HUES6 (cell line): ENCODE measurements at regions not wholly inside any gene's neighbourhood (a gene's known extent, or its start where the extent isn't known, plus 50 kb on each side); places are given as distances from the start of the nearest gene placed in this dataset.
"Not testable (repeated sequence)": the region's sequence is repeated elsewhere in the genome, so short reads cannot be mapped to it uniquely, and the experiment has no call there.

ENCODE experiments used
- H3K27ac ChIP-seq: 2 replicates; pipeline ENCODE4 v1.7.0; 2013; ENCODE audit warnings: low read depth, mild to moderate bottlenecking, low read length, inconsistent platforms
- H3K27me3 ChIP-seq: 2 replicates; pipeline ENCODE4 v1.6.1; 2013; ENCODE audit warnings: low read length; ENCODE audit not compliant: control insufficient read depth, insufficient read depth
- H3K36me3 ChIP-seq: 2 replicates; pipeline ENCODE4 v1.6.1; 2013; ENCODE audit warnings: low read length; ENCODE audit not compliant: control insufficient read depth, insufficient read depth
- H3K4me1 ChIP-seq: 2 replicates; pipeline ENCODE4 v1.6.1; 2013; ENCODE audit warnings: low read length; ENCODE audit not compliant: control insufficient read depth, insufficient read depth
- H3K4me3 ChIP-seq: 2 replicates; pipeline ENCODE4 v1.5.1; 2013; ENCODE audit warnings: low read depth, low read length
- H3K9ac ChIP-seq: one replicate; pipeline ENCODE4 v1.6.1; 2013; ENCODE audit warnings: mild to moderate bottlenecking, low read length
- H3K9me3 ChIP-seq: 2 replicates; pipeline ENCODE4 v1.6.1; 2013; ENCODE audit warnings: low read depth, low read length; ENCODE audit not compliant: control insufficient read depth, insufficient read depth

DNA sequence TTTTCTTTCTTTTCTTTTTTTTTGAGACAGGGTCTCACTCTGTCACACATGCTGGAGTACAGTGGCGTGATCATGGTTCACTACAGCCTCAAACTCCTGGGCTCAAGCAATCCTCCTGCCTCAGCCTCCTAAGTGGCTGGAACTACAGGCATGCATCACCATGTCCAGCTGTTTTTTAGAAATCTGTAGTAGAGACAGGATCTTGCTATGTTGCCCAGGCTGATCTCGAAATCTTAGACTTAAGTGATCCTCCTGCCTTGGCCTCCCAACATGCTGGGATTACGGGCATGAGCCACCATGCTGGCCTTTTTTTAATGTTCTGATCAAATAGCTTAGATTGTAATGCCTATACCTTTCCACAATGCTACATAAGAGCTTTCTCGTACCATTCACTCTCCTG, 107.0 kb upstream of the KCTD7 start:
- Histone ChIP-seq H3K9me3 (no peaks in the 10 kb centered on the region), H3K27ac (no peak overlapping the region), H3K4me1 (no peaks in the 10 kb centered on the region), H3K36me3 (no peaks in the 10 kb centered on the region), H3K4me3 (no peak overlapping the region), H3K27me3 (peaks cover 17% of the 10 kb centered on the region; the same call in 1 of the 2 replicates), H3K9ac (no peak overlapping the region)

GRCh38 chr7:66522518-66522917, 106.2 kb upstream of the KCTD7 start:
- H3K27me3 ChIP-seq, result peaks cover 17% of the 10 kb centered on the region; the same call in 1 of the 2 replicates
- H3K4me1 ChIP-seq, result no peaks in the 10 kb centered on the region
- no peaks in the 10 kb centered on the region for H3K36me3 ChIP-seq
- no peak overlapping the region for H3K27ac ChIP-seq
- no peaks in the 10 kb centered on the region for H3K9me3 ChIP-seq
- H3K9ac ChIP-seq, result no peak overlapping the region
- no peak overlapping the region for H3K4me3 ChIP-seq

- Histone ChIP-seq H3K4me3 (no peak overlapping the region), H3K9me3 (no peaks in the 10 kb centered on the region), H3K9ac (no peak overlapping the region), H3K27ac (no peak overlapping the region), H3K27me3 (peaks cover 17% of the 10 kb centered on the region; the same call in 1 of the 2 replicates), H3K4me1 (no peaks in the 10 kb centered on the region), H3K36me3 (no peaks in the 10 kb centered on the region)
Observed at GRCh38 chr7:66523409-66523808, 105.3 kb upstream of the KCTD7 start.

GRCh38 chr7:66524738-66525137, 103.9 kb upstream of the KCTD7 start:
- no peak overlapping the region for H3K4me3 ChIP-seq

GRCh38 chr7:66526782-66527181, 101.9 kb upstream of the KCTD7 start:
- not testable (repeated sequence) for H3K4me1 ChIP-seq, H3K36me3 ChIP-seq, H3K27me3 ChIP-seq, H3K9ac ChIP-seq, H3K27ac ChIP-seq, H3K9me3 ChIP-seq, H3K4me3 ChIP-seq

More at GRCh38 chr7:66524738-66525137, 103.9 kb upstream of the KCTD7 start:
- Histone ChIP-seq H3K9me3 (no peaks in the 10 kb centered on the region), H3K27ac (no peak overlapping the region), H3K36me3 (0 out of 2 replicates have a peak, but pooled peaks cover 4% of the 10 kb centered on the region), H3K4me1 (no peaks in the 10 kb centered on the region), H3K27me3 (peaks cover 17% of the 10 kb centered on the region; the same call in 1 of the 2 replicates), H3K9ac (no peak overlapping the region)

- Histone ChIP-seq H3K27ac (no peak overlapping the region), H3K4me3 (no peak overlapping the region), H3K36me3 (0 out of 2 replicates have a peak, but pooled peaks cover 4% of the 10 kb centered on the region), H3K9ac (no peak overlapping the region), H3K4me1 (no peaks in the 10 kb centered on the region), H3K27me3 (no peaks in the 10 kb centered on the region), H3K9me3 (no peaks in the 10 kb centered on the region)
Observed at GRCh38 chr7:66528652-66529051, 100.0 kb upstream of the KCTD7 start.

DNA sequence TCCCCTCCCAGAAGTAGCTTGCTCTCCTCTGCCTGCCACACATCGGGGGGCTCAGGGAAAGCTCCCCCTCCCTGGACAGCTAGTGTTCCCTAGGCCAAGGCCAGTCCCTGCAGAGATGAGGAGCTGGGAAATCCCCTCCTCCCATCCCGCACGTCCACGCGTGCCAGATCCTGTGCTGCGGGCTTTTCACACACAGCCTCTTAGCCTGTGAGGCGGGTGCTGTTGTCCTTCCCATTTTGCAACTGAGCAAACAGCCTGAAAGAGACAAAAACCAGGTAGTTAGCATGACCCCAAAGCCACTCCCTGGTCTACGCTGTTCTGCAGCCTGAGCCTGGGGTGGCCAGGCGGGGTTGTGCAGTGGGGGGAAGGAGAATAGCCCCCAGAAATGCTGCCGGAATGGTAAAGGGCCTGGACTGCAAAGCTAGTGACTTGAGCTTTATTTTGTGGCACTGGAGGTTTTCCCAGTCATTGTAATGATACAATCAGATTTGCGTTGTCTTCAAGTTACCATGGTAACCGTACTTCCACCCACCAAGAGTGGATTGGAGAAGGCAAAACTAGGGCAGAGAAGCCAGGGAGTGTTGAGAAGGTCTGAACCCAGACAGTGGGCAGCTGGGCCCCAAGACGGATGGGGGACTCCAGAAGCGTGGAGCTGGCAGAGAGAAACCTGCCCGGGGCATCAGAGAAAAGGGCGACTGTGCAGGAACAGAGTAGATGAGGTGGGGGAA, 98.6 kb upstream of the KCTD7 start:
- Histone ChIP-seq H3K4me1 (no peaks in the 10 kb centered on the region), H3K27me3 (no peaks in the 10 kb centered on the region), H3K9ac (no peak overlapping the region), H3K9me3 (no peaks in the 10 kb centered on the region), H3K36me3 (0 out of 2 replicates have a peak, but pooled peaks cover 4% of the 10 kb centered on the region), H3K4me3 (no peak overlapping the region), H3K27ac (no peak overlapping the region)

GRCh38 chr7:66535414-66536329, 93.0 kb upstream of the KCTD7 start:
- peaks cover 11% of the 10 kb centered on the region; the same call in 1 of the 2 replicates for H3K4me1 ChIP-seq
- 0 out of 2 replicates have a peak, but pooled peaks cover 4% of the 10 kb centered on the region for H3K36me3 ChIP-seq
- H3K9me3 ChIP-seq, result no peaks in the 10 kb centered on the region
- H3K27me3 ChIP-seq, result no peaks in the 10 kb centered on the region
- H3K4me3 ChIP-seq, result no peak overlapping the region
- no peak overlapping the region for H3K9ac ChIP-seq
- H3K27ac ChIP-seq, result no peak overlapping the region

DNA sequence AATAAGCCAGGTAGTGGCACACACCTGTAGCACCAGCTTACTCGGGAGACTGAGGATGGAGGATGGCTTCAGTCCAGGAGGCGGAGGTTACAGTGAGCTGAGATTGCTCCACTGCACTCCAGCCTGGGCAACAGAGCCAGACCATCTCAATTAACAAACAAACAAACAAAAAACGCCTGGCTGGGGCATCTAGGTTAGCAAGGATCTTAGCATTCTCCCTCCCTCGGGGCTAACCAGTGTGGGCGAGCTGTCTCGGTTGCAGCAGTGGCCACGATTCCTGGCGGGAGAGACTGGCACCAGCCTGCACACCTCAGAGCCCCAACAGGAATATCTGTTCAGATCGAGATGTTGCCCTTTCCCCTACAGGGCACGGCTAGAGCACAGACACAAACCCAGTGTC, 91.3 kb upstream of the KCTD7 start:
- Histone ChIP-seq H3K9ac (no peak overlapping the region), H3K4me1 (peaks cover 11% of the 10 kb centered on the region; the same call in 1 of the 2 replicates), H3K27ac (no peak overlapping the region)

GRCh38 chr7:66537876-66538275, 90.8 kb upstream of the KCTD7 start:
- Histone ChIP-seq H3K4me3 (no peak overlapping the region), H3K36me3 (peaks cover 13% of the 10 kb centered on the region), H3K27ac (no peak overlapping the region), H3K9ac (no peak overlapping the region), H3K9me3 (no peaks in the 10 kb centered on the region), H3K27me3 (no peaks in the 10 kb centered on the region), H3K4me1 (peaks cover 11% of the 10 kb centered on the region; the same call in 1 of the 2 replicates)

More for the DNA sequence above, 91.3 kb upstream of the KCTD7 start:
- H3K4me3 ChIP-seq, result no peak overlapping the region
- H3K36me3 ChIP-seq, result peaks cover 12% of the 10 kb centered on the region
- no peaks in the 10 kb centered on the region for H3K9me3 ChIP-seq
- H3K27me3 ChIP-seq, result no peaks in the 10 kb centered on the region

- Histone ChIP-seq H3K4me3 (no peak overlapping the region), H3K36me3 (peaks cover 19% of the 10 kb centered on the region), H3K4me1 (peaks cover 11% of the 10 kb centered on the region; the same call in 1 of the 2 replicates), H3K9me3 (no peaks in the 10 kb centered on the region), H3K27me3 (no peaks in the 10 kb centered on the region), H3K27ac (no peak overlapping the region), H3K9ac (no peak overlapping the region)
Observed at GRCh38 chr7:66539264-66539623, 89.4 kb upstream of the KCTD7 start.
